H1 (cell line): ENCODE measurements at regions not wholly inside any gene's neighbourhood (a gene's known extent, or its start where the extent isn't known, plus 50 kb on each side); places are given as distances from the start of the nearest gene placed in this dataset.

ENCODE experiments used
- CTCF ChIA-PET: fragments of 300-600 bp; sonication (Branson Sonifier 250); formaldehyde crosslinking; loops from one replicate; lab custom pipeline; 2021; ENCODE audit not compliant: partially characterized antibody; lab: Charles Lee
- POLR2A ChIA-PET: fragments of 300-600 bp; sonication (Branson Sonifier 250); formaldehyde crosslinking; loops from one replicate; lab custom pipeline; 2021; ENCODE audit warnings: inconsistent platforms; ENCODE audit not compliant: partially characterized antibody; lab: Charles Lee
- DNase-seq, 2 experiments: peaks; one replicate each; pipeline versions ENCODE4 v3.0.0 to v3.0.0-alpha.2; 2010 to 2022; ENCODE audit warnings: low spot score in 2 of 2, low read depth in 1 of 2, mixed read lengths in 1 of 2
- FAIRE-seq: peaks from 2 replicates; lab custom pipeline; 2011; peaks lifted over from hg19 to GRCh38; lab: Jason Lieb, UNC
- H2AFZ ChIP-seq: 2 replicates; pipeline ENCODE4 v1.8.1; 2012; ENCODE audit warnings: low read length, inconsistent platforms
- H2AK5ac ChIP-seq: 2 replicates; pipeline ENCODE4 v1.6.1; 2013; ENCODE audit warnings: low read depth, low read length
- H2BK120ac ChIP-seq: replicated peaks from 2 replicates; pipeline ENCODE3; 2013; ENCODE audit warnings: low read depth, low read length, inconsistent platforms
- H2BK12ac ChIP-seq: 2 replicates; pipeline ENCODE4 v1.6.1; 2013; ENCODE audit warnings: low read depth, low read length
- H2BK15ac ChIP-seq: 2 replicates; pipeline ENCODE4 v1.6.1; 2013; ENCODE audit warnings: low read length
- H2BK20ac ChIP-seq: 2 replicates; pipeline ENCODE4 v1.6.1; 2013; ENCODE audit warnings: low read length
- H2BK5ac ChIP-seq: 2 replicates; pipeline ENCODE4 v1.6.1; 2013; ENCODE audit warnings: low read depth, low read length
- H3K14ac ChIP-seq: 2 replicates; pipeline ENCODE4 v1.6.1; 2013; ENCODE audit warnings: inconsistent platforms; ENCODE audit not compliant: insufficient read length
- H3K18ac ChIP-seq: 2 replicates; pipeline ENCODE4 v1.6.1; 2013; ENCODE audit warnings: low read length; ENCODE audit errors: extremely low read depth
- H3K23ac ChIP-seq: 2 replicates; pipeline ENCODE4 v1.6.1; 2013; ENCODE audit warnings: inconsistent platforms; ENCODE audit not compliant: insufficient read length
- H3K23me2 ChIP-seq: 2 replicates; pipeline ENCODE4 v1.6.1; 2013; ENCODE audit warnings: low read depth, low read length
- H3K27ac ChIP-seq: 2 replicates; pipeline ENCODE4 v1.6.1; 2011; ENCODE audit warnings: low read depth, low read length, inconsistent platforms
- H3K27me3 ChIP-seq, 4 experiments: replicated peaks in 1 of 4; 1 replicate in 1 of 4; 2 replicates in 3 of 4; pipeline versions ENCODE4 v1.6.1 to v1.8.1; 2011 to 2013; ENCODE audit warnings: low read length in 3 of 4, mild to moderate bottlenecking in 3 of 4, inconsistent platforms in 2 of 4, mixed read lengths in 2 of 4, moderate library complexity in 1 of 4; ENCODE audit not compliant: control insufficient read depth in 3 of 4, insufficient read depth in 3 of 4; ENCODE audit errors: extremely low read depth in 1 of 4
- H3K36me3 ChIP-seq, 4 experiments: 2 replicates each; pipeline versions ENCODE4 v1.6.1 to v1.8.1; 2011 to 2013; ENCODE audit warnings: mild to moderate bottlenecking in 4 of 4, low read length in 3 of 4, moderate library complexity in 2 of 4, control low read depth in 1 of 4, inconsistent platforms in 1 of 4; ENCODE audit not compliant: insufficient read depth in 4 of 4, control insufficient read depth in 2 of 4
- H3K4ac ChIP-seq: replicated peaks from 2 replicates; pipeline ENCODE3; 2013; ENCODE audit warnings: low read length, low read depth, mixed read lengths, inconsistent platforms; ENCODE audit not compliant: insufficient read length
- H3K4me1 ChIP-seq, 4 experiments: replicated peaks in 1 of 4; 1 replicate in 1 of 4; 2 replicates in 3 of 4; pipeline versions ENCODE4 v1.6.1 to v1.8.1; 2011 to 2013; ENCODE audit warnings: low read length in 3 of 4, inconsistent platforms in 2 of 4, mixed read lengths in 1 of 4; ENCODE audit not compliant: insufficient read depth in 4 of 4, control insufficient read depth in 3 of 4
- H3K4me2 ChIP-seq, 2 experiments: 2 replicates each; pipeline versions ENCODE4 v1.6.1 to v1.8.1; 2011 to 2013; ENCODE audit warnings: low read depth in 2 of 2, low read length in 2 of 2, control low read depth in 1 of 2, inconsistent platforms in 1 of 2, mild to moderate bottlenecking in 1 of 2; ENCODE audit not compliant: insufficient read depth in 1 of 2
- H3K4me3 ChIP-seq, 4 experiments: fragments of 200-600, 300-600 bp in 1 of 4; sonication (generic), shearing (Covaris generic), sonication (Bioruptor Twin) in 1 of 4; 2 replicates each; pipeline versions ENCODE4 v1.5.1 to v1.8.1; 2011 to 2016; ENCODE audit warnings: low read length in 4 of 4, low read depth in 3 of 4, control low read depth in 2 of 4, inconsistent platforms in 2 of 4, mild to moderate bottlenecking in 2 of 4, mixed read lengths in 1 of 4, moderate library complexity in 1 of 4; ENCODE audit not compliant: insufficient read depth in 2 of 4; ENCODE audit errors: extremely low read depth in 1 of 4
- H3K56ac ChIP-seq: replicated peaks from 2 replicates; pipeline ENCODE3; 2013; ENCODE audit warnings: low read depth, mild to moderate bottlenecking, mixed read lengths, low read length, inconsistent platforms; ENCODE audit not compliant: insufficient read length
- H3K79me1 ChIP-seq: 2 replicates; pipeline ENCODE4 v1.6.1; 2013; ENCODE audit warnings: low read depth, low read length, control low read depth
- H3K79me2 ChIP-seq, 2 experiments: 2 replicates each; pipeline versions ENCODE4 v1.6.1 to v1.8.1; 2012 to 2013; ENCODE audit warnings: low read length in 2 of 2, mild to moderate bottlenecking in 2 of 2, inconsistent platforms in 1 of 2; ENCODE audit not compliant: insufficient read depth in 2 of 2, control insufficient read depth in 1 of 2
- H3K9ac ChIP-seq, 4 experiments: replicated peaks in 1 of 4; 1 replicate in 1 of 4; 2 replicates in 3 of 4; pipeline versions ENCODE4 v1.6.1 to v1.8.1; 2011 to 2013; ENCODE audit warnings: low read depth in 3 of 4, low read length in 3 of 4, control low read depth in 2 of 4, mild to moderate bottlenecking in 2 of 4, moderate library complexity in 2 of 4, inconsistent platforms in 1 of 4; ENCODE audit errors: extremely low read depth in 1 of 4
- H3K9me3 ChIP-seq, 2 experiments: 2 replicates each; pipeline versions ENCODE4 v1.6.1 to v1.8.1; 2012 to 2013; ENCODE audit warnings: mild to moderate bottlenecking in 2 of 2, moderate library complexity in 2 of 2, control low read depth in 1 of 2, inconsistent platforms in 1 of 2, low read depth in 1 of 2, low read length in 1 of 2, mixed read lengths in 1 of 2; ENCODE audit not compliant: insufficient read depth in 2 of 2
- H4K20me1 ChIP-seq, 2 experiments: replicated peaks in 1 of 2; 2 replicates each; pipeline versions ENCODE3 to v1.8.1; 2011 to 2013; ENCODE audit warnings: inconsistent platforms in 2 of 2, low read length in 2 of 2, mild to moderate bottlenecking in 1 of 2; ENCODE audit not compliant: insufficient read depth in 2 of 2, control insufficient read depth in 1 of 2
- H4K5ac ChIP-seq: 2 replicates; pipeline ENCODE4 v1.6.1; 2013; ENCODE audit warnings: low read length, low read depth, mixed read lengths, inconsistent platforms; ENCODE audit not compliant: insufficient read length
- H4K8ac ChIP-seq: 2 replicates; pipeline ENCODE4 v1.8.0; 2013; ENCODE audit warnings: mild to moderate bottlenecking, moderate library complexity, low read length, inconsistent platforms; ENCODE audit not compliant: insufficient read depth; ENCODE audit errors: extremely low read depth
- H4K91ac ChIP-seq: replicated peaks from 2 replicates; pipeline ENCODE3; 2013; ENCODE audit warnings: low read length, mixed read lengths, inconsistent platforms; ENCODE audit not compliant: insufficient read length
- ATF3 ChIP-seq: IDR thresholded peaks from 2 replicates; pipeline ENCODE4 v1.6.1; 2011; ENCODE audit warnings: low read depth, mild to moderate bottlenecking, low read length; ENCODE audit not compliant: insufficient read depth
- CBX8 ChIP-seq: fragments of 300-800, 300-1000 bp; sonication (generic); IDR thresholded peaks from 2 replicates; pipeline ENCODE4 v1.7.1; 2016; ENCODE audit warnings: low read depth, low read length, borderline replicate concordance
- CHD1 ChIP-seq: IDR thresholded peaks from 2 replicates; pipeline ENCODE4 v1.6.1; 2012; ENCODE audit warnings: low read depth, low read length, improper control_type of control experiment
- CREB1 ChIP-seq: IDR thresholded peaks from 2 replicates; pipeline ENCODE4 v1.6.1; 2012; ENCODE audit warnings: inconsistent platforms
- GABPA ChIP-seq: IDR thresholded peaks from 2 replicates; pipeline ENCODE4 v1.6.1; 2011; ENCODE audit warnings: mild to moderate bottlenecking, low read length, moderate library complexity, borderline replicate concordance; ENCODE audit not compliant: insufficient read depth
- HDAC2 ChIP-seq, 2 experiments: fragments of 300-600 bp in 1 of 2; sonication (generic) in 1 of 2; IDR thresholded peaks; 2 replicates each; pipeline ENCODE4 v1.6.1; 2011 to 2012; ENCODE audit warnings: low read depth in 2 of 2, low read length in 2 of 2, mild to moderate bottlenecking in 2 of 2, moderate library complexity in 2 of 2, borderline replicate concordance in 1 of 2, inconsistent platforms in 1 of 2
- HDAC6 ChIP-seq: IDR thresholded peaks from one replicate; pipeline ENCODE4 v1.7.1; 2012; ENCODE audit warnings: low read depth, mild to moderate bottlenecking, inconsistent platforms, low read length, moderate library complexity
- KDM4A ChIP-seq: IDR thresholded peaks from one replicate; pipeline ENCODE4 v1.7.1; 2012; ENCODE audit warnings: low read depth, mild to moderate bottlenecking, moderate library complexity, low read length, inconsistent platforms; ENCODE audit not compliant: severe bottlenecking
- NRF1 ChIP-seq: IDR thresholded peaks from 2 replicates; pipeline ENCODE4 v1.6.1; 2011; ENCODE audit warnings: mild to moderate bottlenecking, low read depth, low read length, improper control_type of control experiment
- POU5F1 ChIP-seq: IDR thresholded peaks from 2 replicates; pipeline ENCODE4 v1.6.1; 2011; ENCODE audit warnings: low read depth, mild to moderate bottlenecking, low read length, moderate library complexity
- TEAD4 ChIP-seq: IDR thresholded peaks from 2 replicates; pipeline ENCODE4 v1.6.1; 2012; ENCODE audit warnings: low read depth, low read length, inconsistent platforms, mixed read lengths
- YY1 ChIP-seq: IDR thresholded peaks from 2 replicates; pipeline ENCODE4 v1.6.1; 2011; ENCODE audit warnings: low read depth, mild to moderate bottlenecking, low read length
- ZNF274 ChIP-seq: IDR thresholded peaks from 2 replicates; pipeline ENCODE4 v1.7.0; 2012; ENCODE audit warnings: low read length, borderline replicate concordance; ENCODE audit errors: extremely low read depth
- WGBS, 2 experiments: shearing (Covaris generic) in 1 of 2; methylation state at CpG; one replicate each; pipeline versions ENCODE4 v1.1.6 to v1.1.7; 2013 to 2015; ENCODE audit warnings: low lambda C conversion rate in 2 of 2, mixed read lengths in 2 of 2, inconsistent platforms in 1 of 2, low coverage in 1 of 2, missing lambda C conversion rate in 1 of 2; ENCODE audit not compliant: insufficient replicate concordance in 2 of 2, insufficient coverage in 1 of 2, insufficient read length in 1 of 2; ENCODE audit errors: extremely low coverage in 1 of 2, missing lambda C conversion rate in 1 of 2; 5-methylcytosine and 5-hydroxymethylcytosine counted together
- TF ChIP-seq, protein P1 (sequence below): IDR thresholded peaks from 2 replicates; pipeline ENCODE4 v1.6.1; 2012; ENCODE audit warnings: inconsistent platforms

- no peak overlapping the region for H3K27ac ChIP-seq
- CTCF ChIA-PET, result no interaction called here
- H3K18ac ChIP-seq, result no peak overlapping the region
- H3K27me3 ChIP-seq, result no peaks in the 10 kb centered on the region
- H3K36me3 ChIP-seq, result no peaks in the 10 kb centered on the region
- H3K79me2 ChIP-seq, result no peaks in the 10 kb centered on the region
- no peak overlapping the region for H3K4ac ChIP-seq
- no peak overlapping the region for H4K91ac ChIP-seq
- no peak overlapping the region for H2BK12ac ChIP-seq
- peaks cover 0 to 2% (median 1%) of the 10 kb centered on the region in 4 experiments; a peak in 3 of 7 replicates for H3K4me1 ChIP-seq
- H3K23me2 ChIP-seq, result no peaks in the 10 kb centered on the region
- DNase-seq (no peak), FAIRE-seq (no peak)
- H2BK120ac ChIP-seq, result no peak overlapping the region
- H4K8ac ChIP-seq, result no peak overlapping the region
- H2AFZ ChIP-seq, result no peak overlapping the region
- H3K79me1 ChIP-seq, result no peaks in the 10 kb centered on the region
- no peak overlapping the region for H3K56ac ChIP-seq
- H3K9ac ChIP-seq, result no peak overlapping the region
- no peak overlapping the region for H2BK15ac ChIP-seq
- H3K4me3 ChIP-seq, result no peak overlapping the region
- POLR2A ChIA-PET, result no interaction called here
- H3K23ac ChIP-seq, result no peak overlapping the region
- H4K20me1 ChIP-seq, result no peaks in the 10 kb centered on the region
- H2AK5ac ChIP-seq, result no peak overlapping the region
- H3K4me2 ChIP-seq, result no peak overlapping the region
- H3K9me3 ChIP-seq, result no peaks in the 10 kb centered on the region
- no peak overlapping the region for H2BK20ac ChIP-seq
- no peak overlapping the region for H2BK5ac ChIP-seq
- H3K14ac ChIP-seq, result no peak overlapping the region
- 85% methylated on average over 3 of the region's 3 CpGs; no CpG with 5 or more reads in 1 of the 2 experiments for WGBS, 2 experiments
- H4K5ac ChIP-seq, result no peak overlapping the region
- TF ChIP-seq ZNF274 (no peak), KDM4A (no peak), CBX8 (no peak), POU5F1 (no peak), HDAC2 (IDR thresholded peaks at IDR 0.05; ENCODE audit: borderline replicate concordance in 1 of 2, low read depth in 2 of 2, low read length in 2 of 2) (no peak), TEAD4 (no peak), CREB1 (no peak), HDAC6 (no peak), YY1 (no peak), NRF1 (no peak), ATF3 (no peak), CHD1 (no peak), GABPA (no peak)
- TF ChIP-seq, protein P1, sequence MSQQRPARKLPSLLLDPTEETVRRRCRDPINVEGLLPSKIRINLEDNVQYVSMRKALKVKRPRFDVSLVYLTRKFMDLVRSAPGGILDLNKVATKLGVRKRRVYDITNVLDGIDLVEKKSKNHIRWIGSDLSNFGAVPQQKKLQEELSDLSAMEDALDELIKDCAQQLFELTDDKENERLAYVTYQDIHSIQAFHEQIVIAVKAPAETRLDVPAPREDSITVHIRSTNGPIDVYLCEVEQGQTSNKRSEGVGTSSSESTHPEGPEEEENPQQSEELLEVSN, result no peak
These were observed 1015.3 kb downstream of the NR2F1-AS1 start for GRCh38 chr5:92565673-92566072.
